SW480 (cell line): ENCODE measurements at regions not wholly inside any gene's neighbourhood (a gene's known extent, or its start where the extent isn't known, plus 50 kb on each side); places are given as distances from the start of the nearest gene placed in this dataset.
"Not testable (repeated sequence)": the region's sequence is repeated elsewhere in the genome, so short reads cannot be mapped to it uniquely, and the experiment has no call there.

Experiments used
- DNase-seq: peaks from one replicate; pipeline ENCODE4 v3.0.0-alpha.2; 2016; ENCODE audit warnings: low spot score

DNA sequence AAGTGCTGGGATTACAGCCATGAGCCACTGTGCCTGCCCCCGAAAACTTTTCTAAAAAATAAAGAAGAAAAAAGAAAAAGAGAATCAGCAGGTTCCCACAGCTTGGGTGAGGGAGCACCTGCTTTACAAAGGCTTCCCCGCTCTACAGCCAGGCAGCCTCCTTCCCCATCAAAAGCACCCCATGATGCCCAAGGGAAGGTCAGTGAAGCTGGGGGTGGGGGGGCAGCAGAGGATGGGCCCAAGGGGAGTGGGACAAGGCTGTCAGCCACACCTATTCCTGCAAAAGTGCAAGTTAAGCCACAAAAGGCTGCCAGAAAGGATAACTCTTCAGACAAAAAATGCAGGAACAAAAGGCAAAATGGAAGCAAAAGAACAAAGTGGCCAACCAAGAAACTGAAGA, 72.5 kb downstream of the FAM50B start:
- no peak for DNase-seq

DNA sequence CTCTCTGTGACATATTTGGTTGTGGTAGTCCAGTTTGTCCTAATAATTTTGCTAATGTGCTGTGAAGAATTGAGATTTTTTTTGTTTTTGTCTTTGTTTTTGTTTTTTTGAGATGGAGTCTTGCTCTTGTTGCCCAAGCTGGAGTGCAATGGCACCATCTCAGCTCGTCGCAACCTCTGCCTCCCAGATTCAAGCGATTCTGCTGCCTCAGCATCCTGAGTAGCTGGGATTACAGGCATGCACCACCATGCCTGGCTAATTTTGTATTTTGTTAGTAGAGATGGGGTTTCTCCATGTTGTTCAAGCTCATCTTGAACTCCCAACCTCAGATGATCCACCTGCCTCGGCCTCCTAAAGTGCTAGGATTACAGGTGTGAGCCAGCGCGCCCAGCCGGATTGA, 73.4 kb downstream of the FAM50B start:
- not testable (repeated sequence) for DNase-seq

DNA sequence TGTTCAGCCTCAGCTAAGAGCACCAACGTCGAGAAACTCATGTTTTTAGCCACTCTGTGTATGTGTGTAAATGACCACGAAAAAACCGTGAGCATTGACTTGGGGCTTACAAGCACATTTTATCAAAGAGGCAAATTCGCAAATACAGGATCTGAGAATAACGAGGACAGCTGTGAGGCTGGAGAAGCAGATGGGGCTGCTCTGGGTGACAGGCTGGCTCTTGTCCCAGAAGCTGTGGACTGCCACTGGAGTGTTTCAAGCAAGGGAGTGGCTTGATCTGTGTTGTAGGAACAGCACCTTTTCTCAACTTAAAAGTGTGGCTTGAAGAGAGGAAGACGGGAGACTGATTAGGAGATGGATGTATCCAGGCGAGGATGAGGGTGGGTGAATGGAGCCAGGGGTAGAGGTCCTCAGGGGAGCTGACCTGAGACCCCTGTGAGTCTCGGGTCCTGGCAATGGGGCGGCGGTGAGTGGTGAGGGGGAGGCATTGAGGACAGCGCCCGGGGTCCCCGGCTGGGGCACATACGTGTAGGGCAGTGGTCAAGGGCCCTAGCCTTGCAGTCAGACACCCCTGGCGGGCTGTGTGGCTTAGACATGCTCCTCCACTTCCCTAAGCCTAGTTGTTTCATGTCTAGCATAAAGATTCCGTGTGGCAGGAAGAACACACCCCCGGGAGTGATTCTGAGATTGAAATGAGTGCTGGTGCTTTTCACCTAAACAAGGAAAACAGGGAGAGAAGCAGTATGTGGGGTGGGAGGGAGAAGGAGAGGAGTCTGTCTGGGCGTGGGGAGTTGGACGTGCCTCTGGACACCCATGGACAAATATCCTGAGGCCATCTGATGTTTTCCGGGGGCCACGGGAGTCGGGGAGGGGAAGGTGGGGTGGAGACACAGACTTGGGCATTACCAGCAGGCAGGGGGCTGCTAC, 76.3 kb downstream of the FAM50B start:
- not testable (repeated sequence) for DNase-seq

DNA sequence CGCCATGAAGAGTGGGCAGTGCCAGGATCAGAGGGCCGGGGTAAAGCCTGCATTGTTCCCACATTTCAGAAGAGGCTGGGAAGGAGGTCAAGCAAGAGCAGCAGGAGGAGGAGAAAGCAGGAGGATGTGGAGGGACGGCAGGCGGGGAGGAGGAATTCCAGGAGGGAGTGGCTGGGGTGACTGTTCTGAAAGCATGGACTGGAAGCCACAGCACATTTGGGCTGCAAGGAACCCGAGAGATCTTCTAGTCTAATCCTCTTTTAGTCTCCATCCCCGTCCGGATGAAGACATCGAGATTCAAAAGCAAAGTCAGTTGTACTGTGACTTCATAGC, 76.9 kb downstream of the FAM50B start:
- peak; percentile 19 for DNase-seq

DNA sequence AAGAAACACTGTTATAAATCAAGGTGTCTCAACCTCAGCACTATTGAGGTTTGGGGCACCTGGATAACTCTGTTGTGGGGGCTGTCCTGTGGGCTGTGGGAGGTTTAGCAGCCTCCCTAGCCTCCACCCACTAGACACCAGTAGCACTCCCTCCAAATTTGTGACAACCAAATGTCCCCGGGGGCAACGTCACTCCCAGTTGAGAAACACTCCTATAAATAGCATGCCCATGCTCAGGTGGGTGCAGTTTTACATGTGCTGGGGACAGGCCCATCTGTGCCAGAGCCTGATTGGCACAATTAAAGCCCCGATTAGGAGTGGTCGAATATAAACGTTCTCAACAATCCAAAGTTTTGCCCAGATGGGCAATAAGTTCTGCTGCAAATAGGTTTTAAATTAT, 78.9 kb downstream of the FAM50B start:
- no peak for DNase-seq

DNA sequence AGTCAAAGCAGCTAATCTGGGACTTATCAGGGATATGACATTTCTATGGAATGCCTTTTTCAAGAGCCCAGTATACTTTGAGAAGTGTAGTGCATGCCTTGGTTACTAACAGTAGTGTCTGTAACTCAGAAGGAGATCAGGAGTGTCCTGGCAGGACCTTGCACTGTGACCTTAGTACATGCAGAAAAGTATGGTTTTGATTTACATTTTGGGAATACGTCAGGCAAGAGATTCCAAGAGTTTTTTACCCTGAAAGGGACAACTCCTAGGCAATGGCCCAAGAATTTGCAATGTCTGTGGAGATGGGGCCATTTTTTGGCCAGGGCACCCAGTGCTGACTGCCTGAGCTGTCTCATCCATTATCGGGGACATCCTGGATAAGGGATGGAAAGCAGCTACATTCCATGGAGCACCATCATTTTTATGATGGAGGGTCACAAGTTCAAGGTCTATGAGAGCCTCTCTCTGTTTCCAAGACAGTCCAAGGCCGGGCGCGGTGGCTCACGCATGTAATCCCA, 80.2 kb downstream of the FAM50B start:
- no peak for DNase-seq

DNA sequence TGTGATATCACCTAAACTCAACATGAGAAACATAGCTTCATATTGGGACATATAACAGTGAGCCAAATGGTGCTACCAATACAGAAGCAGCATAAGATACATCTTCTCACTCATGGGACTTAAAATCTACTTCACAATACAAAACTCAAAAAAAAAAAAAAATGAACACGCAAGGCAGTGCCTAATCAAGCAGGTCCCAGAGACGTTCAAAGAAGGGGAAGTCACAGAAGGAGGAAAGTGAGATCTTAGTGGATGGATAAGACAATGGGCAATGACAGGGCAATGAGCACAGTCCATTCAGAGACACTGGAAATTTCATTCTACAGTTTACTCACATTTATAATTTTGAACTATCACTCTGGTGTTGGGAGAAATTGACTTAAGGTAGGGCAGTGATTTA, 88.3 kb downstream of the FAM50B start:
- DNase-seq = no peak

DNA sequence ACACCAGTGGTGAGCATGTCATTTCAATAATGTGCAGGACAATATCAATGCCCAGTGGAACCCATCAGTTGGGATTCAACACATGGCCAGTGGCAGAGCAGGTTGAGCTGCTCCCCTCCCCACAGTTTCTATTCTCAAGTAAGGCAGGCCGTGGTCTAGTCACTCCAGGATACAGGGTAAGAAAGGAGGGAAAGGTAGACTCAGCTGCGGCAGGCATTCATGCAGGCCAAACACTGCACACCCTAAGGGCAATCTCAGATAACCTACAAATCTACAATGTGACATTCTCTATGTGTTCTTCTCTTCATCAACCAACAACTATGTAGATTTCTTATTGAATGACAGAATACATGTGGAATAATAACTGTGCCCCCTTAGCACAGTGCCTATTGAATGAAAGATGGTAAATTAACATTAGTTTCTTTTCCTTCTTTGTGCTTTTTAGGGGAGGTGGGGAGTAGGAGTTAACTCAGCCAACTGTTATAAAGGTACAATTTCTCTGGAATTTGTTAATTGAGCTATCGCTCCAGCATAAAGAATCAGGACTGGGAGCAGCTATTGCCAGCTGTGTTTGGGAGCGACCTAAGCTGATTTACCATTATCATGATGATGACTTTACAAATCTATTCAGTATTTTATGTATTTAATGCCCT, 89.7 kb downstream of the FAM50B start:
- DNase-seq = no peak

DNA sequence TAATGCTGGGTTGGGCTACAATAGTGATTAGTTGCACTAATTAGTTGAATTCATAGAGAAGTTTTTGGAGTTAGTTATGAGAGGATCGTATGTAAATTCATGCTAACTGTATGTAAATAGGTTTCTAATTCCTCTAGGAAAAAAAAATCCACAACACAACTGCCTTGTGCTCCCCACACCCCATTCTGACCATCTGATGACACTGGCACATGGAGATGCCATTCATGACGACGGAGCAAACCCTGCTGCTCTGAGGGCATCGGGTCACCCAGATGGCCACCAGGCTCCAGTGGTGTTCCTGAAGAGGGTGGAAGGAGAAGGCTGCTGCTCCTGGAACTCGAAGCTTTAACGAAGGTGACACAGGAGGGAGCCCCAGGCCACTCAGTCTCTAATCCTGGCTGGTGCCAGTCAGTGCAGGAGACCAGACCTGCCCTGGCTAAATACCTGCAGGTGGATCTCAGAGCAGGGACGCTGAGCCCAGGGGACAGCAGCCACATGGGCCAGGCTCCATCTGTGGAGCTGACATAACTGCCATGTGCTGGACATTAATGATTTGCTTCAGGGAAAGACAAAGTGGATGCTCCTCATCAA, 90.3 kb downstream of the FAM50B start:
- DNase-seq = no peak

DNA sequence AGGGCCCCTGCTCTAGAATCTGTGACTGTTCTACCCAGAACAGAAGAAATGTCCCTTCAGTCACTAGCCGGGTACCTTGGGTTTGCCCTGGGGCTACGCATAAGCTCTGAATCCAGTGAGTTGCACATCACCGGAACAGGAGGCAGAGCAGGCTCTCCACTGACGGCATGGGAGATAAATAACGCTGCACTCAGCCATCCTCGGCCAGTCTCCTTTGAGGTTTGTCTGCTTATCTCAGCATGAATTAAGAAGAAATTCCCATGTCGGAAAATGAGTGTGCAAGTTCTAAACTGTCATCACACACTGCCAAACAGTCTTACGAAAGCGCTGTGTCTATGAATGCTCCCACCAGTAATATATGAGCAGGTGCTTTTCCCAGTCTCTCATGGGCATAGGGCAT, 90.8 kb downstream of the FAM50B start:
- no peak for DNase-seq

DNA sequence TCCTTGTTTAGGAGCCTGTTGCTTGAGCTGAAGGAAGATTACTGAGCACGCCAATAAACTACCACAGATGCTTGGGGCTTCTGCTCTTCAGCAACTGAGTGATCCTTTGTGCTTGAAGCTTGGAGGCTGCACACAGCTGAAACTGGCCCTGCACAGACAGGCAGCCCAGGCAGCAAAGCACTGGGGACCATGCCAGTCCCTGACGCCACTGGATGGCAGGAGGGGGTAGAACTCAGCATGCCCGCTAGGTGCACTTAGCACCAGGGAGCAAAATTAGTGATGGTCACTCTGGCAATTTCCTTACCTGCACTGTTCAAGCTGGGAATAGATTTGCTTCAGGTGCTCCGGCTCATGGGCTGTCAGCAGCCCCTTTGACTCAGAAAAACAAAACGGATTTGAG, 91.5 kb downstream of the FAM50B start:
- DNase-seq = no peak

DNA sequence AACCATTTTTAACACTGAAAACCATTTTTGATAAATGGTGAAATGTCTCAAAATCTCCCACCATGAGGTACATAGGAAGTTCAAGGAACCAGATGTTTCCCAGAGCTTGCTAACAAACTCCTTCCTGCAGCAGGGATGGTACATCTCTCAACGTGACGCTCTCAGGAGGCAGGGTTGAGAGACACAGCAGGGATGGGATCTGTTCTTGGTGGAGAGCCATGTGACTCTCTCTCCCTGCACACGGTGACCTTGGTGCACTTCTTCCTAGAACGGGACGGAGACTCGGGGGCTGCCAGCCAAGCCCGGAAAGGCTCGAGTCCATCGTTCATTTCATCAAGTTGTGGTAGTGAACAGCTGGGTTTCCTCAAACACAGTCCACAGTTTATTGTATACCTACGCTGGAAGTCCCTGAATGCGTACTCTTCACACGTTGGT, 94.2 kb downstream of the FAM50B start:
- DNase-seq = no peak

DNA sequence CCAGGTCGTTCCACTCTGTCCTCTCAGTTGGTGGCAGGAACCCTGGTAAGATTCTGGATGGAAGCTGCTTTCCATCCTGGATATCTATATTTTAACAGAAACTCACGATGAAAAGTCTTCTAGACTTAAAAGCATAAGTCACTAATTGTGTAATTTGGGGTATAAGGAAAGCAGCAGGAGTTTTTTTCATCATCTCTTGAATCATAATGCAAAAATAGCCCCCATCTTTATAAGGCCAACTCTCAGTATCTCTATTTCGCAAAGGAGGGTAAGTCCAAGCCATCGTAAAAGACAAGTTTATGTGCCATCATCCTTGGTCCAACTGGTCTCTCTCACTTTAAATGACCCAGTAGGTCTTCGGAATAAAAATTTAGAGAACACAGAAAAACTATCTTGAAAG, 95.1 kb downstream of the FAM50B start:
- no peak for DNase-seq

DNA sequence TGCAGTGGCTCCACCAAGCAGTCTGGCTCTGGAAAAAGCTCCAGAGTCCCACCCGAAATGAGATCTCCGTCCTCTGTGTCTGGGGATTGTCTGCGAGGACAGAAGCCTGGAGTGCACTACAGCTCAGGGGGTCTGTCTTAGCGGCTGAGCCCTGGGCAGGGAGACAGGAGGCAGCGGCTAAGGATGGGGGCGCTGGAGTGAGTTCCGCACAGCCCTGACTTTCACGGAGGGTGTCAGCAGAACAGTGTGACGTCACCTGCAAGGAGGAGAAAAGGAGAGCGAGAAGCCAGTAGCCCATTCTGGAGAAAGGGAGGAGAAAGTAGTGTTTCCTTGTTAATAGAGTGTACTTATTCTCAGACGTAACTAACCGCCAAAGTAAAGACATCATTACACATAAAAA, 97.6 kb downstream of the FAM50B start:
- no peak for DNase-seq

DNA sequence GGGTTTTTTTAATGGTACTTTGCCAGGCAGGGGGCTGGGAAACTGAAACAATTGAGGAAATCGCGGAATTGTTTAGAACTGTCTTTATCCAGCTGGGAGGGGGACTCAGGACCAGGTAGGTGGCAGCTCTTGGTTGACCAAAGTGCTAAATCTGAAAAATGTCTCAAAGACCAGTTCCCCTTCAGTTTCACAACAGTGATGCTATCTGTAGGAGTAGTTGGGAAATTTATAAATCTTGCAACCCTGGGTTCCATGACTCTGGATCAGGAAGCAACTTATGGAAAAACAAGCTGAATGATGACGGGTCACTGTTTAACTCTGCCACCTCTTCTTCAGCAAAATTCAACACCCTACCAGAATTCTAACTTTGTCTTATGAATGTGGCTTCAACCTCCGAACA, 99.7 kb downstream of the FAM50B start:
- DNase-seq = no peak

DNA sequence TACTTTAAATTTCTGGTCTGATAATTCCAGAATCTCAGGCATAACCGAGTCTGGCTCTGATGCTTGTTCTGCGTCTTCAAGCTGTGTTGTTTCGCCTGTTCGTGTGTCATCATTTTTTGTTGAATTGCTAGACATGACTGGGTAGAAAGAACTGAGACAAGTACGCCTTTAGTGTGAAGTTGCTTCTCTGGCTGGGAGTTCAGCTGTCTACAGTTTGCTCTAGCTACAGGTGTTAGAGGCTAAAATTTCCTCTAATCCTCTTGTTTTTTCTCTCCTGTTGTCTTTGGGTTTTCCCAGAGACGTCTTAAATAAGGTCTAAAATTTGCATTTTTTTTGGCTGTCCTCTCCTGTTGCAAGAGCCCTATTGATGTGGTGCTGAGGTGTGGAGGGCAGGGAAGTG, 100.3 kb downstream of the FAM50B start:
- DNase-seq = no peak

DNA sequence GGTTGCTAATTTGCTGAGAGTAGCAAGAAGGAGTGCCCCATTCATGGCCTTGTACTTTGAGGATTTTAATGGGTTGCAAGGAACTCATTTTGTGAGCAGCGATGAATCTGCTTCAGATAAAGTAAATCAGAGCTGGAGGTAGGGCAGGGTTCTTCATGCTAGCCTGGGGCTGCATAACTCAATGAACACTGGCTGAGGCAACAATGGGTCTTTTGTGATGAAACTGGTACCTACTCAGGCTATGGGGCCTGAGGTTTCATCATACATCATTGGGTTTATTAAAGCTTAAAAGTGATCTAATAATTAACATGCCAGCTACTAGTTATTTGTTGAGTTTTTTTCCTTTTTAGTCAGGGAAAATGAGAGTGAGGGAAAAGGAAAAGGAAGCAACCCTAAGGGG, 106.9 kb downstream of the FAM50B start:
- DNase-seq = no peak

DNA sequence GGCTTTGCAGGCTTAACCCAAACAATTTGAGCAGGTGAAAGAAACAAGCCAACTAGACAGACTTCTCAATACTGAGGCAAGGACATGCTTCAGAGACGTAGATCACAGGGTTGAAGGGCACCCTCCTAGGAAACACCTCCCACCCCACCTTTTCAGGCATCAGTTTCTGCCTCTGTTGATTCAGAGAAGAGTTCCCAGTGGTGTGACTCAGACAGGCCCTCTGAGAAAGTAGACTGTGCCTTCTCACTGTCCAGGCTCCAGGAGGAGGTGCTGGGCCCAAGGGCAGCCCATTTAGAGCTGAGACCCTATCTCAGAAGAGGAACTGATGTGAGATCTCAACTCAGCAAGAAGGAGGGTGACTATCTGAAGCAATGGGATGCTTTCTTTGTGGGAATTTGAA, 108.1 kb downstream of the FAM50B start:
- no peak for DNase-seq

DNA sequence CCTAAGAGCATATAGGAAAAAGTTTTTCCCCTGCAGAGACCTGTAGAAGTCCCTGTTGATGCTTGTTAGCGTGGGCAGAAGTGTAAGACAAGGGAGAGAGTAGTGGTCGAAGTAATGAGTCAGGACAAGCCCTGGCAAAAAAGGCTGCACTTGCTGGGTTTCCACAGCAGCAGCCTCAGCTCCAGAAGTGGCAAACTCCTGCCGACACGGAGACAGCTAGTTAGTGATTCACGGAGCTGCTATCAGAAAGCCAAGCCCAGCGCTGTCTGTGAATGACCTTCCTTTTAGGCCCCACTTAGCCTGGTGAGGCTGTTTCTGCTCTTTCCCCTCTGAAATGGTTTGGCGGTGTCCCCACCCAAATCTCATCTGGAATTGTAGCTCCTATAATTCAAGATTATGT, 109.1 kb downstream of the FAM50B start:
- no peak for DNase-seq

DNA sequence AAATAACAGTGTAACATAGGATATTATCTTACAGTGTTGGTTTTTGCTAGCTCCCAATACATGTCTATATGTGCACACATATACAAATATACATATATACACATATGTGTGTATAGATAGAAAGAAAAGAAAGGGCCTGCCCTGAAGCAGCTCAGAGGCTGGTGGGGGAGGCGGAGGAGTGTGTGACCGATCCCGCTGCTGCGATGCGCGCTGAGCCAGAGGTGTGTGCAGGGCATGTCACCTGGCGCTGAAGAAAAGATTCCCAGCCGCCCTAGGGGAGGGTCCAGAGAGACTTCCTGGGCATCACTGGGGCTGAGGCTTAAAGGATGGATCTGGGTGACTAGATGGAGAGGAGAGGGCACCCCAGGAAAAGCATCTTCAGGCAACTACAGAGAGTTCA, 110.2 kb downstream of the FAM50B start:
- DNase-seq = no peak

DNA sequence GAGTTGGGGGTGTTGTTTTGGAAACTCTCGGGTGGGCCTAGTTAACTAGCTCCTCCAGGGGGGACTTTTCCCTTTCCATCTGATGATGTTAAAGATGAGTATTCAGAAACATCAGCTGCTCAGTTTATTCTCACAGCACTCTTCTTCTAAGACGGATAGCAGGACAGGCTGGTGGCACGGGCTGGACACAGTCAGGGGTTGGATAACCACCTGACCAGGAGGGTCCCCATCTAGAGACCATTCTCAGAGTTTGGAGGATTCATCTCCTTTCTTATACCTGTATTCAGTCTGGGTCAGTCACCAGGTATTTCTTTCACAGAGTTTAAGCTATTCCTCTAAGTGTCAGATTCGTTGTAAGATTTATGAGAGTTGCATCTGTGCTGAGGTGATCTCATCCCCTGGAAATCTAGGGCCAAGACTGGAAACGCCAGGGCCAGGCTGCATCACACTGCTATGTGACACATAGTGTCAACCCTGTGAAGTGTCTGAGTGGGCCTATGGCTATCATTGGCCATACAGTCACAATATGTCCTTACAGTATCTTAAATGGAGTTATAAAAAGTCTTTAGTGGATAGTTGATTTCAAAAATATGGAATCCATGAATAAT, 111.7 kb downstream of the FAM50B start:
- no peak for DNase-seq

DNA sequence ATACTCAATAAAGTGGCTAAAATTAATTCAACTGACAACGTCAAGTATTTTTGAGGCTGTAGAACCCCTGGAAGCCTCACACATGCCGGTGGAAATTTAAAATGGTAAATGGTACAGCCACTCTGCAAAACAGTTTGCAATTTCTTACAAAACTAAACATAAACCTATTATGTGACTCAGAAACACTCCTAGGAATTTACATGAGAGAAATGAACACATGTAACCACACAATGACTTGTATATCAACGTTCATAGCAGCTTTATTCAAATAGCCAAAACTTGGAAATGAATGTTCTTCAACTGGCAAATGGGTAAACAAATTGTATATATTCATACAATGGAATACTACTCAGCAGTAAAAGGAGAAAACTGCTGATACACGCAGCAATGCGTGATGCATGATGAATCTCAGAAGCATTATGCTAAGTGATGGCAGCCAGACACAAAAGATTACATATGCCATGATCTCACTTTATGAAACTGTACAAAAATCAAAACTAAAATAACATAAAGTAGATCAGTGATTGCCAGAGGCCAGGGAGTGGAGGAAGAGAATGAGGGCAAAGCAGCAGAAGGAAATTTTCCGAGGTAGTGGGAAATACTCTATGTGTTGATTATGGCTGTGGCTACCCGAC, 112.5 kb downstream of the FAM50B start:
- DNase-seq = no peak
